ENCODE measurements at regions not wholly inside any gene's neighbourhood (a gene's known extent, or its start where the extent isn't known, plus 50 kb on each side); places are given as distances from the start of the nearest gene placed in this dataset.

- TF ChIP-seq CTCF (conservative IDR thresholded peaks at IDR 0.05) (no peak), ZFX (IDR thresholded peaks at IDR 0.05) (no peak)
Measured at GRCh38 chr4:15376594-15376993, 51.2 kb upstream of the C1QTNF7 start.

Measured in C4-2B (cell line).